DND-41 (cell line): ENCODE measurements at regions not wholly inside any gene's neighbourhood (a gene's known extent, or its start where the extent isn't known, plus 50 kb on each side); places are given as distances from the start of the nearest gene placed in this dataset.

Source experiments
- ATAC-seq: fragments of 200-7000 bp; cut with Tn5 transposase; 3 replicates; pipeline ENCODE4 v1.9.1; 2021; ENCODE audit warnings: low read depth; ENCODE audit not compliant: insufficient read depth
- DNase-seq: peaks from one replicate; pipeline ENCODE4 v3.0.0-alpha.2; 2020
- H2AFZ ChIP-seq: 2 replicates; pipeline ENCODE4 v1.6.0; 2012; ENCODE audit warnings: low read depth, low read length
- H3K27ac ChIP-seq: 2 replicates; pipeline ENCODE4 v1.5.1; 2012; ENCODE audit warnings: low read length, inconsistent platforms
- H3K27me3 ChIP-seq: fragments of 200-600 bp; sonication (generic); 2 replicates; pipeline ENCODE4 v1.6.0; 2012; ENCODE audit warnings: low read length, mild to moderate bottlenecking, inconsistent platforms; ENCODE audit not compliant: insufficient read depth, poor library complexity
- H3K36me3 ChIP-seq: 2 replicates; pipeline ENCODE4 v1.5.1; 2012; ENCODE audit warnings: low read length, inconsistent platforms; ENCODE audit not compliant: insufficient read depth
- H3K4me1 ChIP-seq: 2 replicates; pipeline ENCODE4 v1.5.1; 2012; ENCODE audit warnings: mild to moderate bottlenecking, low read length; ENCODE audit not compliant: insufficient read depth
- H3K4me2 ChIP-seq: 2 replicates; pipeline ENCODE4 v1.6.0; 2012; ENCODE audit warnings: mild to moderate bottlenecking, moderate library complexity, low read length, inconsistent platforms; ENCODE audit not compliant: insufficient read depth
- H3K4me3 ChIP-seq, 2 experiments: fragments of 200-600 bp in 1 of 2; shearing (Covaris generic) in 1 of 2; 2 replicates each; pipeline ENCODE4 v1.5.1; 2012 to 2016; ENCODE audit warnings: inconsistent platforms in 2 of 2, low read length in 2 of 2, mild to moderate bottlenecking in 2 of 2, low read depth in 1 of 2, moderate library complexity in 1 of 2
- H3K79me2 ChIP-seq: 2 replicates; pipeline ENCODE4 v1.6.0; 2012; ENCODE audit warnings: low read length, inconsistent platforms; ENCODE audit not compliant: insufficient read depth
- H3K9ac ChIP-seq: 2 replicates; pipeline ENCODE4 v1.6.0; 2012; ENCODE audit warnings: low read depth, mild to moderate bottlenecking, inconsistent platforms, low read length, moderate library complexity
- H3K9me3 ChIP-seq: 2 replicates; pipeline ENCODE4 v1.5.1; 2012; ENCODE audit warnings: low read length, moderate library complexity, mild to moderate bottlenecking, inconsistent platforms; ENCODE audit not compliant: insufficient read depth, severe bottlenecking
- H4K20me1 ChIP-seq: 2 replicates; pipeline ENCODE4 v1.6.0; 2012; ENCODE audit warnings: low read length; ENCODE audit not compliant: insufficient read depth
- EZH2 ChIP-seq: IDR thresholded peaks from 3 replicates; pipeline ENCODE4 v1.6.1; 2012; ENCODE audit warnings: borderline replicate concordance, low read depth, mild to moderate bottlenecking, moderate library complexity, low read length, inconsistent platforms; ENCODE audit not compliant: severe bottlenecking
- TF ChIP-seq, protein P1 (sequence below): IDR thresholded peaks from 2 replicates; pipeline ENCODE4 v1.5.1; 2012; ENCODE audit warnings: borderline replicate concordance, low read length, moderate library complexity, mild to moderate bottlenecking; ENCODE audit not compliant: poor library complexity, severe bottlenecking; ENCODE audit errors: extremely low read depth

DNA sequence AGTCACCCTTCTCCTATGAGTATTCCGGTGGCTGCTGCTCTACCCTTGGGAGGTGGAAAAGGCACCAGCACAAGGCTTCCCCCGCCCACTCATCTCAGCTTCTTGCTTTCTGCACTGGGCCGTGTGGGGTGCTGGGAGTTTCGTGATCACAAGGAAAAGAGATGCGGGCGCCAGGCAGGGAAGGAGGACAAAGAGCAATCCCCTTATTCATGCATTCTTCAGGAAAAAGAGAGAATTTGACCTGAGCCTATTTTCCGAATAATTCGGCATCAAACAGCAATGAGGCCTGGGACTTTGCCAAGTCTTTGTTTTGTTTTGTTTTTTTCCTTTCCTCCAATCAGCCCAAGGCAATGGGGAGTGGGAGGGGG is 102.2 kb upstream of the LPP start:
- ATAC-seq (no peak), DNase-seq (no peak)
- H3K4me1 ChIP-seq: peaks cover 20% of the 10 kb centered on the region
- H3K79me2 ChIP-seq: no peaks in the 10 kb centered on the region
- H3K9me3 ChIP-seq: no peaks in the 10 kb centered on the region
- no peak overlapping the region for H3K4me3 ChIP-seq
- H3K4me2 ChIP-seq: no peak overlapping the region
- no peak for TF ChIP-seq EZH2
- TF ChIP-seq, protein P1, sequence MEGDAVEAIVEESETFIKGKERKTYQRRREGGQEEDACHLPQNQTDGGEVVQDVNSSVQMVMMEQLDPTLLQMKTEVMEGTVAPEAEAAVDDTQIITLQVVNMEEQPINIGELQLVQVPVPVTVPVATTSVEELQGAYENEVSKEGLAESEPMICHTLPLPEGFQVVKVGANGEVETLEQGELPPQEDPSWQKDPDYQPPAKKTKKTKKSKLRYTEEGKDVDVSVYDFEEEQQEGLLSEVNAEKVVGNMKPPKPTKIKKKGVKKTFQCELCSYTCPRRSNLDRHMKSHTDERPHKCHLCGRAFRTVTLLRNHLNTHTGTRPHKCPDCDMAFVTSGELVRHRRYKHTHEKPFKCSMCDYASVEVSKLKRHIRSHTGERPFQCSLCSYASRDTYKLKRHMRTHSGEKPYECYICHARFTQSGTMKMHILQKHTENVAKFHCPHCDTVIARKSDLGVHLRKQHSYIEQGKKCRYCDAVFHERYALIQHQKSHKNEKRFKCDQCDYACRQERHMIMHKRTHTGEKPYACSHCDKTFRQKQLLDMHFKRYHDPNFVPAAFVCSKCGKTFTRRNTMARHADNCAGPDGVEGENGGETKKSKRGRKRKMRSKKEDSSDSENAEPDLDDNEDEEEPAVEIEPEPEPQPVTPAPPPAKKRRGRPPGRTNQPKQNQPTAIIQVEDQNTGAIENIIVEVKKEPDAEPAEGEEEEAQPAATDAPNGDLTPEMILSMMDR: no peak
- no peaks in the 10 kb centered on the region for H4K20me1 ChIP-seq
- no peaks in the 10 kb centered on the region for H3K27me3 ChIP-seq
- H3K9ac ChIP-seq: no peak overlapping the region
- H3K27ac ChIP-seq: no peak overlapping the region
- H3K36me3 ChIP-seq: no peaks in the 10 kb centered on the region
- no peak overlapping the region for H2AFZ ChIP-seq

DNA sequence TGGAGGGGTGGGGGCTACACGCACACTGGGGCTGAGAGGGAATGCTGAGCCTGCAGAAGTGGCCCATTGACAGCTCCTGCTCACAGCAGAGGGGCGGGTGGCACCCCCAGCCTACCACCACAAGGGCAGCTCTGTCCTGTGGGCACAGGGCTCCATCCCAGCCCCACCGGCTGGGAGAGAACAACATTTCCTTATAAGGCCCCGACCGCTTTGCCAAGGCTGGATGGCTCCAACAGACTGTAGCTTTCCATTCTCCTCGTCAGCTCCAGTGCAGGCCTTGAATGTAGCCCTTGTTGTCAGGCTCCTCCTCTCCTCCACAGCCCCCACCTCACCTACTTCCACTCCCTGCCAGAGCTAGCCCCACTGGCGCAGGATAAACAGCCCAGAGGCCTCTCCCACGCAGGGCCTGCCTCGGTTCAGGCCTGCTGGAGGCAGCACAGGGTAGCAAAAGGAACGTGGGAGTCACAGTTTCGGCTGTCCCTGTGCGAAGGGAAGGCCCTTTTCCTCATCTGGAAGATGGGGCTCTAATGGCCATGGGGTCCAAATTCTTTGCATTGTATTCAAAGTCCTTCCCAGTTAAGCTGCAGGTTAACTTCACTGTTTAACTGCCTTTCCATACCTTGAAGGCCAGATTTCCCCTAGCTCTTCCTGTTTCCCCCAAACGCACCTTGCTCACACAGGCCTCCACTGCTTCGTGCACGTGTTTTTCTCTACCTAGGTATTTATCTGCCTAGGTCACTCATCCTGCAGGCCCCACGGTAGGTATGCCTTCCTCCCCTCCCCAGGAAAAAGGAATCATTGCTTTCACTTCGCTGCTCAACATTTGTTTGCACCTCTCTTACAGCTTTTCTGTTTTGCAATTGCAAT is 101.6 kb upstream of the LPP start:
- no peak for ATAC-seq
- Histone ChIP-seq H3K27ac (no peak overlapping the region), H3K4me1 (peaks cover 20% of the 10 kb centered on the region), H3K9me3 (no peaks in the 10 kb centered on the region), H3K36me3 (no peaks in the 10 kb centered on the region), H3K27me3 (no peaks in the 10 kb centered on the region), H3K4me2 (no peak overlapping the region), H3K9ac (no peak overlapping the region), H3K4me3 (no peak overlapping the region), H3K79me2 (no peaks in the 10 kb centered on the region), H4K20me1 (no peaks in the 10 kb centered on the region), H2AFZ (peak overlapping the region; percentile 33; the same call in 1 of the 2 replicates)
- TF ChIP-seq, protein P1: peak; percentile 42
- TF ChIP-seq EZH2: no peak
- peak; percentile 26 for DNase-seq

DNA sequence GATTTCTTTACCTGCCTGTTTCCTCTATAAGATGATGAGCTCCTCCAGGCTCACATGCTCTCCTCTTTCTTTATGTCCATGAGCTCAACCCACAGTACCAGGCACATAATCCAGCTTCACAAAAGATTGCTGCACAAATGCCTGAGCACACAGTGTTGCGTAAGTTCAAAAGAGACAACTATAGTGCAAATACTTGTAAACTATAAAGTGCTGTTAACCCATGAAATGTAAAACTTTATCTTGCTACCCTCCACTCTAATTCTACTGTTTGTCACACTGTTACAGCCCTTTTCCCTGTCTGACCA is 101.0 kb upstream of the LPP start:
- Histone ChIP-seq H4K20me1 (no peaks in the 10 kb centered on the region), H3K79me2 (no peaks in the 10 kb centered on the region), H3K4me1 (peaks cover 20% of the 10 kb centered on the region), H3K4me2 (no peak overlapping the region), H3K27ac (no peak overlapping the region), H3K27me3 (no peaks in the 10 kb centered on the region), H3K9me3 (no peaks in the 10 kb centered on the region), H3K36me3 (no peaks in the 10 kb centered on the region), H2AFZ (peak overlapping the region; percentile 33; the same call in 1 of the 2 replicates), H3K4me3 (no peak overlapping the region), H3K9ac (no peak overlapping the region)
- TF ChIP-seq, protein P1: no peak
- TF ChIP-seq EZH2: no peak
- DNase-seq (no peak), ATAC-seq (no peak)
